HAP-1 (cell line): ENCODE measurements at regions not wholly inside any gene's neighbourhood (a gene's known extent, or its start where the extent isn't known, plus 50 kb on each side); places are given as distances from the start of the nearest gene placed in this dataset.

Experiments used
- DNase-seq, 2 experiments: peaks; one replicate each; pipeline ENCODE4 v3.0.0-alpha.2; 2016 to 2020; ENCODE audit warnings: low spot score in 2 of 2
- H3K27me3 ChIP-seq: fragments of 250-450 bp; sonication (Bioruptor Pico); 2 replicates; pipeline ENCODE4 v1.5.1; 2020; ENCODE audit warnings: low read depth, mild to moderate bottlenecking, moderate library complexity
- H3K36me3 ChIP-seq: fragments of 250-450 bp; sonication (Bioruptor Pico); replicated peaks from 2 replicates; pipeline ENCODE4 v1.5.1; 2020; ENCODE audit warnings: mild to moderate bottlenecking
- H3K4me1 ChIP-seq: fragments of 250-450 bp; sonication (Bioruptor Pico); 2 replicates; pipeline ENCODE4 v1.5.1; 2020; ENCODE audit warnings: mild to moderate bottlenecking
- H3K4me3 ChIP-seq: fragments of 250-450 bp; sonication (Bioruptor Pico); 2 replicates; pipeline ENCODE4 v1.5.1; 2020; ENCODE audit warnings: mild to moderate bottlenecking, moderate library complexity
- H3K9me3 ChIP-seq: fragments of 250-450 bp; sonication (Bioruptor Pico); 2 replicates; pipeline ENCODE4 v1.5.1; 2020; ENCODE audit warnings: mild to moderate bottlenecking, moderate library complexity
- in situ Hi-C: fragments of 300-500 bp; cut with MboI; formaldehyde crosslinking; loops from 3 replicates; pipeline ENCODE4 v1.14.3; 2020; ENCODE audit warnings: low sequenced_read_pairs, inconsistent platforms, mixed read lengths

GRCh38 chr5:51449026-51449425, 65.8 kb downstream of the ISL1 start:
- in situ Hi-C loops, result no loop called here
- Histone ChIP-seq H3K36me3 (no peaks in the 10 kb centered on the region), H3K27me3 (no peaks in the 10 kb centered on the region), H3K4me3 (no peak overlapping the region), H3K4me1 (no peaks in the 10 kb centered on the region), H3K9me3 (no peaks in the 10 kb centered on the region)
- DNase-seq, result no peak

GRCh38 chr5:51452562-51452961, 69.3 kb downstream of the ISL1 start:
- no peaks in the 10 kb centered on the region for H3K9me3 ChIP-seq
- DNase-seq, result no peak
- no peak overlapping the region for H3K4me3 ChIP-seq
- H3K36me3 ChIP-seq, result no peaks in the 10 kb centered on the region
- in situ Hi-C loops, result no loop called here
- peaks cover 2% of the 10 kb centered on the region; the same call in 1 of the 2 replicates for H3K4me1 ChIP-seq
- H3K27me3 ChIP-seq, result no peaks in the 10 kb centered on the region

GRCh38 chr5:51465165-51465564, 81.9 kb downstream of the ISL1 start:
- no peaks in the 10 kb centered on the region for H3K27me3 ChIP-seq
- H3K9me3 ChIP-seq, result no peaks in the 10 kb centered on the region
- no peaks in the 10 kb centered on the region for H3K36me3 ChIP-seq
- no peak overlapping the region for H3K4me3 ChIP-seq
- DNase-seq, result peak; percentile 61 to 72
- in situ Hi-C loops, result no loop called here
- H3K4me1 ChIP-seq, result peaks cover 14% of the 10 kb centered on the region

- peaks cover 14% of the 10 kb centered on the region for H3K4me1 ChIP-seq
- no peaks in the 10 kb centered on the region for H3K9me3 ChIP-seq
- no peaks in the 10 kb centered on the region for H3K27me3 ChIP-seq
- no peaks in the 10 kb centered on the region for H3K36me3 ChIP-seq
- H3K4me3 ChIP-seq, result no peak overlapping the region
- no peak for DNase-seq
- in situ Hi-C loops, result no loop called here
Observed at GRCh38 chr5:51466214-51466613, 83.0 kb downstream of the ISL1 start.

- Histone ChIP-seq H3K9me3 (no peaks in the 10 kb centered on the region), H3K36me3 (no peaks in the 10 kb centered on the region), H3K27me3 (no peaks in the 10 kb centered on the region), H3K4me1 (peaks cover 14% of the 10 kb centered on the region), H3K4me3 (no peak overlapping the region)
- in situ Hi-C loops, result no loop called here
- peak in 1 of 2 experiments; percentile 10 for DNase-seq
Observed at GRCh38 chr5:51468196-51468595, 84.9 kb downstream of the ISL1 start.

- in situ Hi-C loops, result no loop called here
- Histone ChIP-seq H3K27me3 (no peaks in the 10 kb centered on the region), H3K36me3 (no peaks in the 10 kb centered on the region), H3K4me3 (no peak overlapping the region), H3K9me3 (no peaks in the 10 kb centered on the region), H3K4me1 (no peaks in the 10 kb centered on the region)
- no peak for DNase-seq
Observed at GRCh38 chr5:51471630-51472029, 88.4 kb downstream of the ISL1 start.

GRCh38 chr5:51472472-51472871, 89.2 kb downstream of the ISL1 start:
- H3K9me3 ChIP-seq, result no peaks in the 10 kb centered on the region
- H3K27me3 ChIP-seq, result no peaks in the 10 kb centered on the region
- DNase-seq, result no peak
- no peaks in the 10 kb centered on the region for H3K4me1 ChIP-seq
- H3K36me3 ChIP-seq, result no peaks in the 10 kb centered on the region
- in situ Hi-C loops, result no loop called here
- no peak overlapping the region for H3K4me3 ChIP-seq

GRCh38 chr5:51475628-51476027, 92.4 kb downstream of the ISL1 start:
- H3K36me3 ChIP-seq, result no peaks in the 10 kb centered on the region
- H3K4me3 ChIP-seq, result no peak overlapping the region
- H3K9me3 ChIP-seq, result no peaks in the 10 kb centered on the region
- no peak for DNase-seq
- no peaks in the 10 kb centered on the region for H3K27me3 ChIP-seq
- in situ Hi-C loops, result no loop called here
- H3K4me1 ChIP-seq, result no peaks in the 10 kb centered on the region; the same call in none of the 2 replicates

GRCh38 chr5:51476431-51476830, 93.2 kb downstream of the ISL1 start:
- in situ Hi-C loops, result no loop called here
- Histone ChIP-seq H3K36me3 (no peaks in the 10 kb centered on the region), H3K4me1 (no peaks in the 10 kb centered on the region; the same call in none of the 2 replicates), H3K4me3 (no peak overlapping the region), H3K9me3 (no peaks in the 10 kb centered on the region), H3K27me3 (no peaks in the 10 kb centered on the region)
- no peak for DNase-seq

- Histone ChIP-seq H3K36me3 (no peaks in the 10 kb centered on the region), H3K9me3 (no peaks in the 10 kb centered on the region), H3K4me3 (no peak overlapping the region), H3K4me1 (peaks cover 5% of the 10 kb centered on the region), H3K27me3 (no peaks in the 10 kb centered on the region)
- in situ Hi-C loops, result no loop called here
- no peak for DNase-seq
Observed at GRCh38 chr5:51479840-51480239, 96.6 kb downstream of the ISL1 start.

GRCh38 chr5:51484326-51484725, 101.1 kb downstream of the ISL1 start:
- Histone ChIP-seq H3K9me3 (no peaks in the 10 kb centered on the region), H3K4me1 (peaks cover 5% of the 10 kb centered on the region), H3K4me3 (no peak overlapping the region), H3K36me3 (no peaks in the 10 kb centered on the region), H3K27me3 (no peaks in the 10 kb centered on the region)
- in situ Hi-C loops, result no loop called here
- no peak for DNase-seq

GRCh38 chr5:51486158-51486557, 102.9 kb downstream of the ISL1 start:
- no peak for DNase-seq

GRCh38 chr5:51487952-51488351, 104.7 kb downstream of the ISL1 start:
- Histone ChIP-seq H3K4me1 (peaks cover 4% of the 10 kb centered on the region; the same call in 1 of the 2 replicates), H3K27me3 (no peaks in the 10 kb centered on the region), H3K4me3 (no peak overlapping the region), H3K36me3 (no peaks in the 10 kb centered on the region), H3K9me3 (no peaks in the 10 kb centered on the region)
- DNase-seq, result no peak
- in situ Hi-C loops, result no loop called here

More at GRCh38 chr5:51486158-51486557, 102.9 kb downstream of the ISL1 start:
- no peaks in the 10 kb centered on the region for H3K36me3 ChIP-seq
- H3K4me1 ChIP-seq, result peaks cover 5% of the 10 kb centered on the region; the same call in 1 of the 2 replicates
- no peaks in the 10 kb centered on the region for H3K9me3 ChIP-seq
- H3K27me3 ChIP-seq, result no peaks in the 10 kb centered on the region
- no peak overlapping the region for H3K4me3 ChIP-seq
- in situ Hi-C loops, result no loop called here

GRCh38 chr5:51488803-51489642, 105.8 kb downstream of the ISL1 start:
- H3K4me3 ChIP-seq, result no peak overlapping the region
- no peaks in the 10 kb centered on the region for H3K9me3 ChIP-seq
- in situ Hi-C loops, result no loop called here
- no peak for DNase-seq
- H3K36me3 ChIP-seq, result no peaks in the 10 kb centered on the region
- no peaks in the 10 kb centered on the region for H3K27me3 ChIP-seq
- no peaks in the 10 kb centered on the region for H3K4me1 ChIP-seq
